Spleen (tissue), 11 donors: ENCODE measurements at regions not wholly inside any gene's neighbourhood (a gene's known extent, or its start where the extent isn't known, plus 50 kb on each side); places are given as distances from the start of the nearest gene placed in this dataset.

Experiments
- DNase-seq: peaks from one replicate; pipeline ENCODE4 v3.0.0-alpha.2; 2020
- H3K27ac ChIP-seq, 8 donors: fragments of 200-600 bp; sonication (generic) in 7 of 8; 1 replicate in 4 of 8; 2 replicates in 4 of 8; pipeline versions ENCODE4 v1.5.0 to v1.8.0; 2016 to 2021; ENCODE audit warnings: inconsistent platforms in 4 of 8, mild to moderate bottlenecking in 4 of 8, moderate library complexity in 1 of 8
- H3K27me3 ChIP-seq, 7 donors: fragments of 200-600 bp; sonication (generic) in 6 of 7; replicated peaks in 1 of 7; 1 replicate in 4 of 7; 2 replicates in 3 of 7; pipeline versions ENCODE4 v1.5.0 to v1.8.0; 2016 to 2021; ENCODE audit warnings: inconsistent platforms in 3 of 7, mild to moderate bottlenecking in 1 of 7
- H3K36me3 ChIP-seq, 6 donors: fragments of 200-600 bp; sonication (generic) in 5 of 6; 1 replicate in 4 of 6; 2 replicates in 2 of 6; pipeline versions ENCODE4 v1.5.0 to v1.8.0; 2016 to 2021; ENCODE audit warnings: inconsistent platforms in 2 of 6
- H3K4me1 ChIP-seq, 6 donors: fragments of 200-600 bp; sonication (generic) in 5 of 6; 1 replicate in 3 of 6; 2 replicates in 3 of 6; pipeline versions ENCODE4 v1.5.0 to v1.8.0; 2016 to 2021; ENCODE audit warnings: inconsistent platforms in 3 of 6
- H3K4me3 ChIP-seq, 8 donors: fragments of 200-600 bp; sonication (generic) in 7 of 8; 1 replicate in 4 of 8; 2 replicates in 4 of 8; pipeline versions ENCODE4 v1.5.0 to v1.8.0; 2016 to 2021; ENCODE audit warnings: inconsistent platforms in 4 of 8, mild to moderate bottlenecking in 4 of 8, moderate library complexity in 2 of 8
- H3K9me3 ChIP-seq, 8 donors: fragments of 200-600 bp; sonication (generic) in 7 of 8; 1 replicate in 4 of 8; 2 replicates in 4 of 8; pipeline versions ENCODE4 v1.5.0 to v1.8.0; 2016 to 2021; ENCODE audit warnings: inconsistent platforms in 4 of 8
- POLR2A ChIP-seq, 3 donors: fragments of 450-650 bp; IDR thresholded peaks; one replicate each; pipeline ENCODE4 v1.5.1; 2017; ENCODE audit warnings: antibody characterized with exemption in 3 of 3, mild to moderate bottlenecking in 1 of 3
- POLR2AphosphoS5 ChIP-seq, 3 donors: sonication (generic); formaldehyde crosslinking; IDR thresholded peaks; one replicate each; pipeline ENCODE4 v1.5.1; 2017; ENCODE audit warnings: antibody characterized with exemption in 3 of 3
- WGBS, 5 donors: extraction: QIAGEN DNeasy Blood & Tissue Kit in 3 of 5; methylation state at CpG; one replicate each; pipeline versions ENCODE4 v1.1.5 to v1.1.7; 2013 to 2018; 5-methylcytosine and 5-hydroxymethylcytosine counted together
- intact Hi-C: fragments of 100-400 bp; cut with DNase I; formaldehyde crosslinking; loops from one replicate; pipeline ENCODE4 v1.15.0; 2023; ENCODE audit warnings: low total_unique reads
- TF ChIP-seq, protein P1 (sequence below), 11 experiments: fragments of 200-600 bp in 7 of 11; fragments of 450-650 bp in 4 of 11; sonication (generic) in 4 of 11; IDR thresholded peaks in 8 of 11; conservative IDR thresholded peaks in 3 of 11; 1 replicate in 7 of 11; 2 replicates in 4 of 11; pipeline versions ENCODE4 v1.4.0 to v1.8.0; 2016 to 2021; ENCODE audit warnings: antibody characterized with exemption in 11 of 11, inconsistent platforms in 4 of 11, mild to moderate bottlenecking in 1 of 11
- donor health status: healthy with polysubstance abuse.
- donor health status: DM: no; HTN: no; CAD: no; lungs with moderate emphysema.
- donor health status: DM: no; HTN: no; CAD: no.
- donor health status: Bipolar disorder and iron deficiency.
- donor health status: healthy.
- donor health status: DM: no; HTN: no; CAD: no.
- donor health status: DM: yes; HTN: yes; CAD: no.

DNA sequence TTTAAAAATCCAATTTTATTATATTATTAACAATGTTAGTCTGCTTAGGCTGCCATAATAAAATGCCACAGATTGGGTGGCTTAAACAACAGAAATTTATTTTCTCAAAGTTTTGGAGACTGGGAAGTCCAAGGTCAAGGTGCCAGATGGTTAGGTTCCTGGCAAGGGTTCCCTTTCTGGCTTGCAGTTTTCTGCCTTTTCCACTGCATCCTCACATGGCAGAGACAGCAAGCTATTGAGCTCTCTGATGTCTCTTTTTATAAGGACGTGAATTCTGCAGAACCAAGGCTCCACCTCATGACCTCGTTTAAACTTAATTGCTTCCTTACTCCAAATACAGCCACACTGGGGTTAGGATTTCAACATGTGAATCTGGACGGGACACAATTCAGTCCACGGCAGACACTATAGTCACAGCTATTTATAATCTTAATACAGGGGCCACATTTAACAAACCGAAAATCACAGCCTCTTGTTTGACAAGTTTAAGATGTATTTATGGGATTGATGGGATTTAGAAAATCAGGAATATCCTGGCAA lies 174.9 kb upstream of the PUM3 start:
- no peak overlapping the region for H3K4me3 ChIP-seq
- 42 to 73% (median 62%) methylated on average over 5 of the region's 5 CpGs for WGBS, 5 donors
- H3K27ac ChIP-seq, result no peak overlapping the region
- TF ChIP-seq POLR2AphosphoS5 (IDR thresholded peaks at IDR 0.05), result no peak
- TF ChIP-seq POLR2A (IDR thresholded peaks at IDR 0.05), result no peak
- TF ChIP-seq, protein P1, sequence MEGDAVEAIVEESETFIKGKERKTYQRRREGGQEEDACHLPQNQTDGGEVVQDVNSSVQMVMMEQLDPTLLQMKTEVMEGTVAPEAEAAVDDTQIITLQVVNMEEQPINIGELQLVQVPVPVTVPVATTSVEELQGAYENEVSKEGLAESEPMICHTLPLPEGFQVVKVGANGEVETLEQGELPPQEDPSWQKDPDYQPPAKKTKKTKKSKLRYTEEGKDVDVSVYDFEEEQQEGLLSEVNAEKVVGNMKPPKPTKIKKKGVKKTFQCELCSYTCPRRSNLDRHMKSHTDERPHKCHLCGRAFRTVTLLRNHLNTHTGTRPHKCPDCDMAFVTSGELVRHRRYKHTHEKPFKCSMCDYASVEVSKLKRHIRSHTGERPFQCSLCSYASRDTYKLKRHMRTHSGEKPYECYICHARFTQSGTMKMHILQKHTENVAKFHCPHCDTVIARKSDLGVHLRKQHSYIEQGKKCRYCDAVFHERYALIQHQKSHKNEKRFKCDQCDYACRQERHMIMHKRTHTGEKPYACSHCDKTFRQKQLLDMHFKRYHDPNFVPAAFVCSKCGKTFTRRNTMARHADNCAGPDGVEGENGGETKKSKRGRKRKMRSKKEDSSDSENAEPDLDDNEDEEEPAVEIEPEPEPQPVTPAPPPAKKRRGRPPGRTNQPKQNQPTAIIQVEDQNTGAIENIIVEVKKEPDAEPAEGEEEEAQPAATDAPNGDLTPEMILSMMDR (IDR thresholded peaks at IDR 0.05 in 8 of 11, conservative IDR thresholded peaks at IDR 0.05 in 3 of 11), result no peak
- no peak for DNase-seq
- no peaks in the 10 kb centered on the region for H3K4me1 ChIP-seq
- H3K27me3 ChIP-seq, result no peaks in the 10 kb centered on the region
- H3K36me3 ChIP-seq, result no peaks in the 10 kb centered on the region
- H3K9me3 ChIP-seq, result no peaks in the 10 kb centered on the region
- intact Hi-C loops, result no loop called here

DNA sequence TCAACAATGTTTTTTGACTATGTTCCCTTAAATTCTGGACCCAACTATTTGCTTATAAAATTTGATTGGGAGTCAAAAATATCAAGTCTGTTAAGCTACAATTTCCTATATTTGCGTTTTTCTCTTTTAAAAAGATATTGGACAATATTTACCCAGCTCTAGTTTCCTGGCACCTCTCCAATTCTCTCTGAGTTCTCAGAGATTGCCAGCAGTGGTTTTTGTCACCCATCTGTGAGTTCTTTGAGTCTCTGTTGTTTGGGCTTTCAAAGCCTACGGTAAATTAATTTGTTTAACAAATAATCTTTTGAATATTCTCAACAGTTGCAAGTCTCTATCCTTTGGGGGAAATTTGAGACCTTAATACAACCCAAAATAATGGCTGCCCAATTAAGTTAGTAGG lies 174.2 kb upstream of the PUM3 start:
- no peak overlapping the region for H3K4me3 ChIP-seq
- no peak overlapping the region for H3K27ac ChIP-seq
- WGBS, 5 donors, result 57 to 77% (median 67%) methylated on average over 2 of the region's 2 CpGs
- no peaks in the 10 kb centered on the region for H3K36me3 ChIP-seq
- no peaks in the 10 kb centered on the region for H3K9me3 ChIP-seq
- no peak for DNase-seq
- no peaks in the 10 kb centered on the region for H3K4me1 ChIP-seq
- TF ChIP-seq POLR2AphosphoS5 (IDR thresholded peaks at IDR 0.05) (no peak), POLR2A (IDR thresholded peaks at IDR 0.05) (no peak)
- TF ChIP-seq, protein P1 (IDR thresholded peaks at IDR 0.05 in 8 of 11, conservative IDR thresholded peaks at IDR 0.05 in 3 of 11), result no peak
- intact Hi-C loops, result no loop called here
- H3K27me3 ChIP-seq, result no peaks in the 10 kb centered on the region

DNA sequence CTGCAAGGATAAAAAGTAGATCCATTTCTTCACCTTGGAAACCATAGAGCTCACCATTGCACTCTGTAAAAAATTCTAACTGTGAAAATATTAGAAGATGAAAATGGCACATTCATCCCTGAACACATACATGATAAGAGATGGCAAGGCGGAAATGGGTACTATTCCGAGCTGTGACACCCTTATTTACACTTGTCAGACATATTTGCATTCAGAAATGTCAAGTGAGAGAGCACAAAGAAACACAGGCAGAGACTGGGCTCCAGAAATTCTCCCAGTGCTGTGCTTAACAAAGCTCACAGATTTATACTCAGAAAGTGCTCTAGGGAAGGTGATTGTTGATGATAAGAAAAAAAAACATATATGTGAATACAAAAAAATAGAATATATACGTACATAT lies 170.3 kb upstream of the PUM3 start:
- peaks cover 0 to 6% (median 0%) of the 10 kb centered on the region in 6 donors for H3K4me1 ChIP-seq
- peaks cover 0 to 10% (median 0%) of the 10 kb centered on the region in 8 donors for H3K9me3 ChIP-seq
- no peak overlapping the region for H3K4me3 ChIP-seq
- TF ChIP-seq, protein P1 (IDR thresholded peaks at IDR 0.05 in 8 of 11, conservative IDR thresholded peaks at IDR 0.05 in 3 of 11), result no peak
- TF ChIP-seq POLR2AphosphoS5 (IDR thresholded peaks at IDR 0.05), result no peak
- TF ChIP-seq POLR2A (IDR thresholded peaks at IDR 0.05), result no peak
- WGBS, 5 donors, result 74 to 93% (median 84%) methylated on average over 3 of the region's 3 CpGs
- intact Hi-C loops, result no loop called here
- no peak for DNase-seq
- no peak overlapping the region for H3K27ac ChIP-seq
- H3K36me3 ChIP-seq, result no peaks in the 10 kb centered on the region
- H3K27me3 ChIP-seq, result no peaks in the 10 kb centered on the region

DNA sequence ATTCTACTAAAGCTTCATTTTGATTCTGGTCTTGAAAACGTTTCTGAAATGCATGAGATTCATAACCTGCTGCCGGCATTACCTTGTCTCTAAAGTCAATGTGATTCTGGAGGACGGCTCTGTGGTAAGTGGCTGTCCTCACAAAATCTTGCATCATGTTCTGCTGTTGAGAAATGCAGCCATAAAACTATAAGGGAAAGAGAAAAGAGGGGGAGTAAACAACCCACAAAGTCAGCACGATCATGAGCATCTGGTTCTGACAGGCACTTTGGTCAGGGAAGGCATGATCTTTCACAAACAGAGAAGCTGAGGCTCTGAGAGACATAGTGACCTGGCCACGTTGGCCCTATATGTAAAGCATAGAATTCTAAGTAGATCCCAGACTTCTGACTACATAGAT lies 168.9 kb upstream of the PUM3 start:
- 45 to 75% (median 67%) methylated on average over 5 of the region's 5 CpGs for WGBS, 5 donors
- H3K27ac ChIP-seq, result no peak overlapping the region
- H3K36me3 ChIP-seq, result no peaks in the 10 kb centered on the region
- H3K9me3 ChIP-seq, result peaks cover 0 to 10% (median 0%) of the 10 kb centered on the region in 8 donors
- peaks cover 0 to 6% (median 0%) of the 10 kb centered on the region in 6 donors for H3K4me1 ChIP-seq
- no peak overlapping the region for H3K4me3 ChIP-seq
- no peak for TF ChIP-seq POLR2A (IDR thresholded peaks at IDR 0.05)
- no peak for TF ChIP-seq POLR2AphosphoS5 (IDR thresholded peaks at IDR 0.05)
- TF ChIP-seq, protein P1 (IDR thresholded peaks at IDR 0.05 in 8 of 11, conservative IDR thresholded peaks at IDR 0.05 in 3 of 11), result no peak
- intact Hi-C loops, result no loop called here
- H3K27me3 ChIP-seq, result no peaks in the 10 kb centered on the region
- no peak for DNase-seq
